Heart right ventricle (tissue), 16 donors: ENCODE measurements at regions not wholly inside any gene's neighbourhood (a gene's known extent, or its start where the extent isn't known, plus 50 kb on each side); places are given as distances from the start of the nearest gene placed in this dataset.

ENCODE experiments used
- ATAC-seq, 8 donors: fragments of 200-7000 bp; cut with Tn5 transposase; one replicate each; pipeline ENCODE4 v1.9.1; 2020; ENCODE audit warnings: mild to moderate bottlenecking in 8 of 8, moderate library complexity in 8 of 8, moderate number of reproducible peaks in 1 of 8
- DNase-seq, 2 donors: peaks; one replicate each; pipeline ENCODE4 v3.0.0-alpha.2; 2020
- H3K27ac ChIP-seq, 10 donors: fragments of 200-600 bp; sonication (generic) in 2 of 10; one replicate each; pipeline versions ENCODE4 v1.5.0 to v1.8.0; 2020 to 2022; ENCODE audit warnings: mild to moderate bottlenecking in 3 of 10
- H3K27me3 ChIP-seq, 7 donors: fragments of 200-600 bp; one replicate each; pipeline ENCODE4 v1.8.0; 2021 to 2022; ENCODE audit warnings: mild to moderate bottlenecking in 2 of 7
- H3K36me3 ChIP-seq, 9 donors: fragments of 200-600 bp; sonication (generic) in 1 of 9; one replicate each; pipeline versions ENCODE4 v1.5.0 to v1.8.0; 2020 to 2022; ENCODE audit warnings: mild to moderate bottlenecking in 2 of 9
- H3K4me1 ChIP-seq, 9 donors: fragments of 200-600 bp; sonication (generic) in 1 of 9; one replicate each; pipeline versions ENCODE4 v1.5.0 to v1.8.0; 2020 to 2022; ENCODE audit warnings: mild to moderate bottlenecking in 4 of 9
- H3K4me3 ChIP-seq, 10 donors: fragments of 200-600 bp; sonication (generic) in 2 of 10; one replicate each; pipeline versions ENCODE4 v1.5.0 to v1.8.0; 2020 to 2022; ENCODE audit warnings: mild to moderate bottlenecking in 7 of 10, moderate library complexity in 2 of 10
- H3K9me3 ChIP-seq, 11 donors: fragments of 200-600 bp in 10 of 11; sonication (generic) in 2 of 11; one replicate each; pipeline versions ENCODE4 v1.5.0 to v1.8.0; 2013 to 2022; ENCODE audit warnings: mild to moderate bottlenecking in 2 of 11, control low read depth in 1 of 11, moderate library complexity in 1 of 11
- WGBS, 2 donors: extraction: QIAGEN DNeasy Blood & Tissue Kit; methylation state at CpG; one replicate each; pipeline ENCODE4 v1.1.7; 2013; ENCODE audit warnings: inconsistent platforms in 1 of 2; 5-methylcytosine and 5-hydroxymethylcytosine counted together
- intact Hi-C, 10 donors: fragments of 100-400 bp; cut with DNase I; formaldehyde crosslinking; loops; one replicate each; pipeline versions ENCODE4 v1.11.1 to v1.14.2; 2022
- TF ChIP-seq, protein P1 (sequence below), 9 donors: fragments of 200-600 bp; sonication (generic) in 2 of 9; IDR thresholded peaks; one replicate each; pipeline versions ENCODE4 v1.5.0 to v1.8.0; 2021 to 2022; ENCODE audit warnings: antibody characterized with exemption in 9 of 9, mild to moderate bottlenecking in 5 of 9, moderate library complexity in 1 of 9
- donor health status: Arrhythmogenic right ventricular cardiomyopathy.
- donor health status: ischemic (EF 13 %, LVEDD 7.1; RV severe dilation, severe dysfunction).
- donor health status: healthy with polysubstance abuse.
- donor health status: DM: no; HTN: yes; CAD: no.
- donor health status: DM: no; HTN: no; CAD: no.
- donor health status: ischemic (EF 25% LVEDD 6.9; RV normal size, moderate dysfunction).
- donor health status: ischemic (EF 25% LVEDD 5.7; RV mildly dilated, moderate dysfunction).
- donor health status: healthy.
- donor health status: DM: yes; HTN: yes; CAD: no.
- donor health status: Ischemic cardiomyopathy.
- donor health status: ischemic (EF 35%, LVEDD 5.7; RV mildly dilated, moderate dysfunction).
- donor health status: nonischemic (EF 11% LVEDD 7.7; RV severe dilation, severe dysfunction).
- donor health status: DM: yes; HTN: yes; CAD: no.
- donor health status: PGD.
- donor health status: ischemic (EF 29% LVEDD 5.4; RV normal size, mild dysfunction).
- donor health status: nonischemic (EF 23%, LVEDD 6.1; RV moderate dilation, normal function).

DNA sequence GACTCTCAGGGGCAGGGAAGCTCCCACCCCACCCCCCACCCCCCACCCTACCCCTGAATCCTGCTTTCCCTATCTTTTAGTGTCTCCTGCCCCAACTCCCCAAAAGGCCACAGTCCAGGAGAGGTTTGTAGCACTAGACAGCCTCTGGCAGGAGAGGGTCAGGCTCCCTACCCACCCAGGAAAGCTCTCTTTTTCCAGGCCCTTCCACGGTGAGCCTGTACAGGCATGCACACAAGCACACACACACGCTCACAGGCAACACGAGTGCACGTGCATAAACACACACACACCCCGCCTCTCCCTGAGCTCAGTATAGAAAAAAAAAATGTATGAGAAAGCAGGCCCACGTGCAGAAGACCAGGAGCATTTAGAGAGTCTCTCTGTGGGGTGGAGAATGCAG, 414.0 kb downstream of the MN1 start:
- intact Hi-C loops: no loop called here
- Histone ChIP-seq H3K4me1 (peaks cover 0 to 10% (median 0%) of the 10 kb centered on the region in 9 donors), H3K4me3 (no peak overlapping the region), H3K27me3 (peaks cover 0 to 65% (median 36%) of the 10 kb centered on the region in 7 donors), H3K27ac (no peak overlapping the region), H3K36me3 (no peaks in the 10 kb centered on the region), H3K9me3 (no peaks in the 10 kb centered on the region)
- WGBS, 2 donors: 57 to 62% methylated on average over 6 of the region's 6 CpGs
- no peak for ATAC-seq
- no peak for DNase-seq
- TF ChIP-seq, protein P1, sequence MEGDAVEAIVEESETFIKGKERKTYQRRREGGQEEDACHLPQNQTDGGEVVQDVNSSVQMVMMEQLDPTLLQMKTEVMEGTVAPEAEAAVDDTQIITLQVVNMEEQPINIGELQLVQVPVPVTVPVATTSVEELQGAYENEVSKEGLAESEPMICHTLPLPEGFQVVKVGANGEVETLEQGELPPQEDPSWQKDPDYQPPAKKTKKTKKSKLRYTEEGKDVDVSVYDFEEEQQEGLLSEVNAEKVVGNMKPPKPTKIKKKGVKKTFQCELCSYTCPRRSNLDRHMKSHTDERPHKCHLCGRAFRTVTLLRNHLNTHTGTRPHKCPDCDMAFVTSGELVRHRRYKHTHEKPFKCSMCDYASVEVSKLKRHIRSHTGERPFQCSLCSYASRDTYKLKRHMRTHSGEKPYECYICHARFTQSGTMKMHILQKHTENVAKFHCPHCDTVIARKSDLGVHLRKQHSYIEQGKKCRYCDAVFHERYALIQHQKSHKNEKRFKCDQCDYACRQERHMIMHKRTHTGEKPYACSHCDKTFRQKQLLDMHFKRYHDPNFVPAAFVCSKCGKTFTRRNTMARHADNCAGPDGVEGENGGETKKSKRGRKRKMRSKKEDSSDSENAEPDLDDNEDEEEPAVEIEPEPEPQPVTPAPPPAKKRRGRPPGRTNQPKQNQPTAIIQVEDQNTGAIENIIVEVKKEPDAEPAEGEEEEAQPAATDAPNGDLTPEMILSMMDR (IDR thresholded peaks at IDR 0.05): no peak

DNA sequence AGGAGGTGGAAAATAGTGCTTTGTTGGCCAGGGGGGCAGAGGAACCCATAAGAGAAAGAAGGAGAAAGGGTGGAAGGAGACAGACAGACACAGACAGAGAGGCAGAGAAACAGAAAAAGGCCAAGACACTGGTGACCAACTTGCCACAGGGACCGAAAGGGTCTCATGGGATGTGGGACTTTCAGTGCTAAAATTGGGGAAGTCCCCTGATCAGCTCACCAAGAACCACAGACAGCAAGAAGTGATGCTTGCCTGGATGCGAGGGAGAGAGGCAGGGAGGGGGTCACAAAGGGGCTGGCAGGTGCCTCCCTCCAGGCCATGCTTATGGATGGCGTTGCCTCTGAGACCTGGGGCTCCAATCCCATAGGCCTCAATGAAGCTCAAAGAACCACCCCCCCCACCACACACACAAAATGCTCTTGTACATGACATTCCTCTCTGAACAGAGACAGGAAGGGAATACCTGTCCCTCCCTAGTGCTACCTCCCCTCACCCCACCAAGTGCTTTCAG, 413.4 kb downstream of the MN1 start:
- TF ChIP-seq, protein P1 (IDR thresholded peaks at IDR 0.05): no peak
- WGBS, 2 donors: 83 to 90% methylated on average over 3 of the region's 3 CpGs
- Histone ChIP-seq H3K4me1 (peaks cover 0 to 10% (median 0%) of the 10 kb centered on the region in 9 donors), H3K9me3 (no peaks in the 10 kb centered on the region), H3K27me3 (peaks cover 0 to 63% (median 32%) of the 10 kb centered on the region in 7 donors), H3K36me3 (no peaks in the 10 kb centered on the region), H3K4me3 (no peak overlapping the region), H3K27ac (no peak overlapping the region)
- ATAC-seq (no peak), DNase-seq (no peak)
- intact Hi-C loops: no loop called here

DNA sequence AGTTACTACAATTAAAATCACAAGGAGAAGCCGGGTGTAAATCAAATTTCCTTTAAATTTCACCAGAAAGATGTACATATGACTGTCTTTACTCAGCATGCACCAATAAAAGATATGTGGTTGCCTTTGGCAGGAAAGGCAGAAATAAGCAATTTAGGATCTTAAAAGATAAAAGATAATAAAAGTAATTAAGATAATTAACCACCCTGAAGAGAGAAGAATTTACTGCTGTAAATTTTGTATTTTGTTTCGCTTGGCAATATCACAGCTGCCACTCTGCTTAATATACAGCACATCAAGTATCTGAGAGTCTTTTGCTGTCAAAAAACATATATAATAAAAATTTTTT, 411.9 kb downstream of the MN1 start:
- Histone ChIP-seq H3K4me1 (peaks cover 0 to 10% (median 0%) of the 10 kb centered on the region in 9 donors), H3K36me3 (no peaks in the 10 kb centered on the region), H3K27ac (no peak overlapping the region), H3K9me3 (no peaks in the 10 kb centered on the region), H3K4me3 (no peak overlapping the region), H3K27me3 (peaks cover 0 to 57% (median 23%) of the 10 kb centered on the region in 7 donors)
- DNase-seq: no peak
- TF ChIP-seq, protein P1 (IDR thresholded peaks at IDR 0.05): no peak
- WGBS, 2 donors: 87 to 92% methylated on average over 2 of the region's 2 CpGs
- no peak for ATAC-seq
- intact Hi-C loops: no loop called here

DNA sequence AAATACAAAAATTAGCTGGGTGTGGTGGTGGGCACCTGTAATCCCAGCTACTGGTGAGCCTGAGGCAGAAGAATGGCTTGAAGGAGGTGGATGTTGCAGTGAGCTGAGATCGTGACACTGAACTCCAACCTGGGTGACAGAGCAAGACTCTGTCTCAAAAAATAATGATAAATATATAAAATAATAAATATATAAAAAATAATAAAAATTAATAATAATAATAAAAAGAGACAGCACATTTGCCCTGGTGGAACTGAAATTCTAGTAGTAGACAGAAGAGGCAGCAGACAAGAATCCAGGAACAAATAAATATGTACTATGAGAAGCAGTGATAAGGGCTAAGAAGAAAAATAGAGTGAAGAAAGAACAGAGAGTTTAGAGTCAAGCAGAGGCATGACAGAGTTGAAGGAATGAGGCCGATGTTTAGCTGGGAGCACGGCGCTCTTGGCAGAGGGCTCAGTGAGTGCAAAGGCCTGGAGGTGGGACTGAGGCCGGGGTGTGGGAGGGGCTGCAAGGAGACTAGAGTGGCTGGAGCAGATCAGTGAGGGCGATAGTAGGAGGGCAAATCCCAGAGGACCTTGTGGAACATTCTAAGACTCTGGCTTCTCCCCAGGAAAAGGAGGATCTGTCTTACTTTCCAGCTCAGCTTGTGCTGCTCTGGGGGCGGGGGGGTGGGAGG, 410.3 kb downstream of the MN1 start:
- H3K27me3 ChIP-seq: peaks cover 0 to 42% (median 8%) of the 10 kb centered on the region in 7 donors
- peak in 7 of 8 donors; percentile 56 to 86 (median 73) for ATAC-seq
- peak; percentile 46 to 58 for DNase-seq
- no peaks in the 10 kb centered on the region for H3K9me3 ChIP-seq
- H3K4me1 ChIP-seq: peaks cover 0 to 10% (median 0%) of the 10 kb centered on the region in 9 donors
- H3K27ac ChIP-seq: no peak overlapping the region
- WGBS, 2 donors: 32% methylated on average over 7 of the region's 7 CpGs
- no peaks in the 10 kb centered on the region for H3K36me3 ChIP-seq
- H3K4me3 ChIP-seq: no peak overlapping the region
- intact Hi-C loops: no loop called here
- TF ChIP-seq, protein P1 (IDR thresholded peaks at IDR 0.05): no peak
